ENCODE measurements at regions not wholly inside any gene's neighbourhood (a gene's known extent, or its start where the extent isn't known, plus 50 kb on each side); places are given as distances from the start of the nearest gene placed in this dataset.

- H3K9me3 ChIP-seq = no peaks in the 10 kb centered on the region
- in situ Hi-C loops (cut with MboI; ENCODE audit: low sequenced_read_pairs) = no loop called here
- DNase-seq (ENCODE audit: low spot score in 2 of 2) = no peak
- H3K4me1 ChIP-seq = no peaks in the 10 kb centered on the region
- H3K27me3 ChIP-seq (ENCODE audit: low read depth) = no peaks in the 10 kb centered on the region
- H3K4me3 ChIP-seq = no peak overlapping the region
- H3K36me3 ChIP-seq (replicated peaks) = no peaks in the 10 kb centered on the region
Observed at GRCh38 chr22:47597041-47597440, 834.6 kb downstream of the TBC1D22A start.

DNA sequence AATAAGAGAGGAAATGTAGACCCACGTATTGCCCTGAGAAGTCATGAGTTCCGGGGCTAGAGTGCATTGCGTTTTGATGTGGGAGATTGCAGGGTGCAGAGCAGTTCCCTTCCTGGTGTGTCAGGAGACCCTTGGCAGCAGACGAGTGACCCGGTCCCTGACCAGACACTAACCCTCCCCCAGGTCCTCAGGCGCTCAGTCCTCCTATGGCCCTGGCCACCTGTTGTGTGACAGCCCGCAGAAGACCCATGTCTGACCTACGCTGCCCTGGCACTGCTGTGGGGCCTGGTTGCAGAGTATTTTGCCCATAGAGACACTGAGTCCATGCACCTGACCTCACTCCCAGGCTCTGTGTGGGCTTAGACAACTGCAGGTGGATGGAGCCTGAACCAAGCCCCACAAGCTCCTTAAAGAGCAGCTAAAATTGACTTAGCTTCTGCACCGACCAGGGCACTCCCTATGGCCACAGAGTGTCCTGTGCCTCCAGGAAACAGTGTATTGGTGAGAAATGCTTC, 833.8 kb downstream of the TBC1D22A start:
- H3K9me3 ChIP-seq = no peaks in the 10 kb centered on the region
- H3K4me3 ChIP-seq = no peak overlapping the region
- no peaks in the 10 kb centered on the region for H3K4me1 ChIP-seq
- H3K27me3 ChIP-seq (ENCODE audit: low read depth) = no peaks in the 10 kb centered on the region
- H3K36me3 ChIP-seq (replicated peaks) = no peaks in the 10 kb centered on the region
- no peak for DNase-seq (ENCODE audit: low spot score in 2 of 2)
- in situ Hi-C loops (cut with MboI; ENCODE audit: low sequenced_read_pairs) = no loop called here

DNA sequence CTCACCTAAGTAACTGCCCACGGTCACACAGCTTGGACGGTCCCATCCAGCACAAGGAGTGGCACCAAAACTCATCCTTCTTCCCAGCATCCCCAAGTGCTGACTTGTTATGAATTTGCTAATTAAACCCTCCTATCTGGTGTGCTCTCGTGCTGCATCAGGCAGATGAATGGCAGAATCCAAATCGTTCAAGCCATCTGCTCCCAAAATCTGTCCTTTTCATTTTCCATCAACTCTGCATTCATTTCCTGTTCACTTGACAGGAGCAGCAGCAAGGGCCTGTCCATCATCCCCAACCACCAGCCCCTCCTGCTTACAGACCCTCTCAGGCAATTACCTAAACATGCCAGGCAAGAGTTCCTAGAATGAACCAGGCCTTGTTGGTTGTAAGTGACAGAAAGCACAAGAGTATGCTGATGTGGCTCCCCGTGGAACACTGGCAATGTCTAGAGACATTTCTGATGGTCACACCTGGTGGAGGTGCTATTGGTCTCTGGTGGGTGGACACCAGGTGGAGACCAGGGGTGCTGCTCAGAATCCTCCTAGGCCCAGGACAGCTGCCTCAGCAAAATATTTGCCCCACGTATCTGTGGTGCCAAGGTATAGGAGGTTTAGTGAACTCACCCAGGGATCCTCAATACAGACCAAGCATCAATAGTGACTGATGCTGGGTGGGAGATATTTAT, 832.5 kb downstream of the TBC1D22A start:
- Histone ChIP-seq H3K4me3 (no peak overlapping the region), H3K4me1 (no peaks in the 10 kb centered on the region), H3K9me3 (no peaks in the 10 kb centered on the region), H3K36me3 (replicated peaks) (no peaks in the 10 kb centered on the region), H3K27me3 (ENCODE audit: low read depth) (no peaks in the 10 kb centered on the region)
- no peak for DNase-seq (ENCODE audit: low spot score in 2 of 2)
- in situ Hi-C loops (cut with MboI; ENCODE audit: low sequenced_read_pairs) = loop anchor here (5.0 kb wide), 1 partner anchor 1978 kb away; no protein-coding TSS in a partner anchor

DNA sequence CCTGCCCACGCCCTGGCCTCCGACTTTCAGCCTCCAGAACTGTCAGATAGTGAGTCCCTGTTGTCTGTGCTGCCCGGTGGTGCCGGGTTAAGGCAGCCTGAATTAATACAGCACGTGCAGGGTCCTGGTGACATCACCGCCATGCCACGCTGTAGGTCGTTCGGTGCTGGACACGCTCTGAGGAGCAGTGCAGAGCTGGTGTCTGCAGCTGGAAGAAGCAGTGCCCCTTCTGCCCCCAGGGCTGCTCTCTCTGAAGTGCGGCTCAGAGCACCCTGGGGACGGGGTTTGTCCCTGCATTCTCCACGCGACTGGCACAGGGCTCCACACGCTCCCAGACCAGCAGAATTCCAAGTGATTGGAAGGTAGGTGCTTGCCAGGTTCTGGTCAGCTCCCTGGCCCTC, 831.5 kb downstream of the TBC1D22A start:
- no peak for DNase-seq (ENCODE audit: low spot score in 2 of 2)
- no peaks in the 10 kb centered on the region for H3K9me3 ChIP-seq
- in situ Hi-C loops (cut with MboI; ENCODE audit: low sequenced_read_pairs) = loop anchor here (5.0 kb wide), 1 partner anchor 1977 kb away; no protein-coding TSS in a partner anchor
- no peak overlapping the region for H3K4me3 ChIP-seq
- H3K36me3 ChIP-seq (replicated peaks) = no peaks in the 10 kb centered on the region
- H3K27me3 ChIP-seq (ENCODE audit: low read depth) = no peaks in the 10 kb centered on the region
- no peaks in the 10 kb centered on the region for H3K4me1 ChIP-seq

DNA sequence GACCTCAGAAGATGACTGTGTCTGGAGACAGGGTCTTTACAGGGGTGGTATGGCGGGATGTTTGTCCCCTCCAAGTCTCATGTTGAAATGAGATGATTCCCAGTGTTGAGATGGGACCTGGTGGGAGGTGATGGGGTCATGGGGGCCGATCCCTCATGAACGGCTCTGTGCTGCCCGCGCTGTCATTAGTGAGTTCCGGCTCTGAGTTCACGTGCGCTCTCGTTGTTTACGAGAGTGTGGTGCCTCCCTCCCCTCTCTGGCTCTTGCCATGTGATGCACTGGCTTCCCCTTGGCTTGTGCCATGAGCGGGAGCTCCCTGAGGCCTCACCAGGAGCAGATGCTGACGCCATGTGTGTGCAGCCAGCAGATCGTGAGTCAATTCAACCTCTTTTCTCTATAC, 830.8 kb downstream of the TBC1D22A start:
- Histone ChIP-seq H3K4me3 (no peak overlapping the region), H3K4me1 (no peaks in the 10 kb centered on the region), H3K9me3 (no peaks in the 10 kb centered on the region), H3K27me3 (ENCODE audit: low read depth) (no peaks in the 10 kb centered on the region), H3K36me3 (replicated peaks) (no peaks in the 10 kb centered on the region)
- no peak for DNase-seq (ENCODE audit: low spot score in 2 of 2)
- in situ Hi-C loops (cut with MboI; ENCODE audit: low sequenced_read_pairs) = loop anchor here (5.0 kb wide), 1 partner anchor 1976 kb away; no protein-coding TSS in a partner anchor

GRCh38 chr22:47592791-47593190, 830.3 kb downstream of the TBC1D22A start:
- no peaks in the 10 kb centered on the region for H3K4me1 ChIP-seq
- DNase-seq (ENCODE audit: low spot score in 2 of 2) = no peak
- no peak overlapping the region for H3K4me3 ChIP-seq
- no peaks in the 10 kb centered on the region for H3K36me3 ChIP-seq (replicated peaks)
- in situ Hi-C loops (cut with MboI; ENCODE audit: low sequenced_read_pairs) = loop anchor here (5.0 kb wide), 1 partner anchor 1975 kb away; no protein-coding TSS in a partner anchor
- no peaks in the 10 kb centered on the region for H3K27me3 ChIP-seq (ENCODE audit: low read depth)
- H3K9me3 ChIP-seq = no peaks in the 10 kb centered on the region

DNA sequence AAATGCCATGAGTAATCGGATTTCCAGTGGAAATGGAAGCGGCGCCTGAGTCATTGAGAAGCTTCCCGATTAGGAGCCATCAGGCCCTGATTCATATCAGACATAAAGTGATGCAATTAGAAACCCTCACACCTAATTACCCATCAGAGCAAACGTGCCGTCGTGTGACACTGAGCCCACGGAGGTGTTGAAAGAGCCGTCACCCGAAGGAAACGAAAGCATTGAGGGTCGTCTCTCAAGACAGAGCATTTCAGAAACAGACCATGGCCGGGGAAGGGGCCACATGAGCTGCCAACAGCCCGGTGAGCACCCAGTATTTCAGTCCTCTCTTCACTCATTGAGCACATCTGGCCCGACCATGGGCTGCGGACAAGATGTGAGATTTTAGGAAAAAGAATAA, 829.3 kb downstream of the TBC1D22A start:
- Histone ChIP-seq H3K36me3 (replicated peaks) (no peaks in the 10 kb centered on the region), H3K4me1 (no peaks in the 10 kb centered on the region), H3K27me3 (ENCODE audit: low read depth) (no peaks in the 10 kb centered on the region), H3K4me3 (no peak overlapping the region), H3K9me3 (no peaks in the 10 kb centered on the region)
- no peak for DNase-seq (ENCODE audit: low spot score in 2 of 2)
- in situ Hi-C loops (cut with MboI; ENCODE audit: low sequenced_read_pairs) = loop anchor here (5.0 kb wide), 1 partner anchor 1974 kb away; no protein-coding TSS in a partner anchor

- in situ Hi-C loops (cut with MboI; ENCODE audit: low sequenced_read_pairs) = loop anchor here (5.0 kb wide), 1 partner anchor 1974 kb away; no protein-coding TSS in a partner anchor
Observed at GRCh38 chr22:47591016-47591415, 828.6 kb downstream of the TBC1D22A start.

GRCh38 chr22:47589271-47590250, 827.1 kb downstream of the TBC1D22A start:
- Histone ChIP-seq H3K4me1 (no peaks in the 10 kb centered on the region), H3K9me3 (no peaks in the 10 kb centered on the region; the same call in 1 of the 2 replicates), H3K4me3 (no peak overlapping the region), H3K27me3 (ENCODE audit: low read depth) (no peaks in the 10 kb centered on the region), H3K36me3 (replicated peaks) (no peaks in the 10 kb centered on the region)
- DNase-seq (ENCODE audit: low spot score in 2 of 2) = no peak
- in situ Hi-C loops (cut with MboI; ENCODE audit: low sequenced_read_pairs) = loop anchor here (5.0 kb wide), 1 partner anchor 1972 kb away; no protein-coding TSS in a partner anchor

More at GRCh38 chr22:47591016-47591415, 828.6 kb downstream of the TBC1D22A start:
- no peak for DNase-seq (ENCODE audit: low spot score in 2 of 2)
- Histone ChIP-seq H3K4me3 (no peak overlapping the region), H3K4me1 (no peaks in the 10 kb centered on the region), H3K9me3 (no peaks in the 10 kb centered on the region), H3K36me3 (replicated peaks) (no peaks in the 10 kb centered on the region), H3K27me3 (ENCODE audit: low read depth) (no peaks in the 10 kb centered on the region)

DNA sequence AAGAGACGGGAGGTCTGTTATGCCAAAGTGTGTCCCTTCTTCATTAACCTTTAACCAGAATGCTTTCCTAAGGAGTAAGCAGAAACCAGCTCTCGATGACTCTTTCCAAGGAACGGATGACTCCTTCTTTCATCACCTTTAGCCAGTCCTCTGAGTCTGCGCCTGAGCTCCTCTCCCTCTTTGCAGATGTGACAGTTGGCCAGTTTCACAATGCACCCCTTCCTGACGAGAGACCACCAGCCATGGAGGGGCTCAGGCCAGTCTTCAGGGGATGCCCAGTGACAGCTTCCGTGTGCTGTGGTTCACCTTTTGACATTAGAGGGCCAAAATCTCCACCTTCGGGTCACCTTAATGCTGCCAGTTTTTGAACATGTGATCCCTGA, 826.1 kb downstream of the TBC1D22A start:
- no peaks in the 10 kb centered on the region for H3K4me1 ChIP-seq
- no peaks in the 10 kb centered on the region for H3K27me3 ChIP-seq (ENCODE audit: low read depth)
- no peak for DNase-seq (ENCODE audit: low spot score in 2 of 2)
- H3K9me3 ChIP-seq = no peaks in the 10 kb centered on the region; the same call in 1 of the 2 replicates
- H3K36me3 ChIP-seq (replicated peaks) = no peaks in the 10 kb centered on the region
- no peak overlapping the region for H3K4me3 ChIP-seq
- in situ Hi-C loops (cut with MboI; ENCODE audit: low sequenced_read_pairs) = no loop called here

DNA sequence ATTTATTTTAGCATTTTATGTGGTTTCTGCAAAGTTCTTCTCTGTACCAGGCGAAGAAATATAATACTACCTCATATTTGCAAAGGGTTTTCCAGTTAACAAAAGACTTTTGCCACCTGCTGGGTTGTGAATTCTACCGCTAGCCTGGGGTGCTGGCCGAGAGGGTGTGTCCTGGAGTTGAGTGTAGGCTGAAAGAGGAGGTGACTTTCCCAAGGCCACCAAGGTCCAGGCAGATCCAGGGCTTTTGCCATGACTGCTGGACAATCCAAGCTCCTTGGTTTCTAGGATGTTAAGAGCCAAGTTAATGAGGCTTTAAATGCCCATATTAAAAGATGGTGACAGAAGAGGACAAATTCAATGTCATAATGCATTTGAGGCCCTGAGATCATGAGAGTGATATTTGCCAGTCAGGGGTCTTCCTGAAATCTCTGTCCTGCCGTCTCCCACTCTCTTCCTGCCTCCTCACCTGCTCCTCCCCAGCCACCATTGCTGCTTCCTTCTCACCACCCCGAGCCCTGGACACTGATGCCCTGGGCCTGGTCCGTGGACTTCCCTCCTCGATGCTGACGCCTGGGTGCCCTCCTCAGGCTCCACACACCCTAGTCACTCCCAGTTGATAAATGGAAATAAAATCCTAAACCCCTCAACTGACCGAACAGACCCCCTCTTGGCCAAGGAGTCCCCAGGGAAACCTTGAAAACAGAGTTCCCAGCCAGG, 825.6 kb downstream of the TBC1D22A start:
- no peak overlapping the region for H3K4me3 ChIP-seq
- H3K9me3 ChIP-seq = no peaks in the 10 kb centered on the region; the same call in 1 of the 2 replicates
- H3K36me3 ChIP-seq (replicated peaks) = no peaks in the 10 kb centered on the region
- DNase-seq (ENCODE audit: low spot score in 2 of 2) = no peak
- in situ Hi-C loops (cut with MboI; ENCODE audit: low sequenced_read_pairs) = no loop called here
- H3K4me1 ChIP-seq = no peaks in the 10 kb centered on the region
- H3K27me3 ChIP-seq (ENCODE audit: low read depth) = no peaks in the 10 kb centered on the region

DNA sequence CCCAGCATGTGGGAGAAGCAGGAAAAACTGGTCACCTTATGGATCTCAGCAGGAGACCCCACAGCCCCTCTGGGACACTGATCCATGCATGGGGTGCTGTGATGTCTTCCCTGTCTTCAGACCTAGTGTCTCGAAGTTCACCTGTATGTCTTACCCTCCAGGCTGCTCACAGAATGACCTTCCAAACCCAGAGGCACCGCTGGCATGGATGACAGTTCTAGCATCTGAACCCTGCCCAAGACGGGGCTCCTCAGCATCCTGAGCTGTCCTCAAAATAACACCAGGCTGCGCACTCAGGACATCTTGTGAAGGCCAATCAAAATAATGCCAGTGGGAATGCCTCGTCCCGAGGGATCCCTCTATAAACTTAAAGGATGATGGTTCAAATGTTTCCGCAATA, 824.9 kb downstream of the TBC1D22A start:
- no peaks in the 10 kb centered on the region for H3K4me1 ChIP-seq
- no peak for DNase-seq (ENCODE audit: low spot score in 2 of 2)
- no peaks in the 10 kb centered on the region for H3K36me3 ChIP-seq (replicated peaks)
- in situ Hi-C loops (cut with MboI; ENCODE audit: low sequenced_read_pairs) = no loop called here
- no peaks in the 10 kb centered on the region for H3K27me3 ChIP-seq (ENCODE audit: low read depth)
- no peak overlapping the region for H3K4me3 ChIP-seq
- no peaks in the 10 kb centered on the region; the same call in 1 of the 2 replicates for H3K9me3 ChIP-seq

GRCh38 chr22:47586946-47587345, 824.5 kb downstream of the TBC1D22A start:
- no peaks in the 10 kb centered on the region for H3K36me3 ChIP-seq (replicated peaks)
- no peak for DNase-seq (ENCODE audit: low spot score in 2 of 2)
- no peak overlapping the region for H3K4me3 ChIP-seq
- H3K9me3 ChIP-seq = no peaks in the 10 kb centered on the region; the same call in 1 of the 2 replicates
- in situ Hi-C loops (cut with MboI; ENCODE audit: low sequenced_read_pairs) = no loop called here
- H3K27me3 ChIP-seq (ENCODE audit: low read depth) = no peaks in the 10 kb centered on the region
- no peaks in the 10 kb centered on the region for H3K4me1 ChIP-seq
